ENCODE measurements at regions not wholly inside any gene's neighbourhood (a gene's known extent, or its start where the extent isn't known, plus 50 kb on each side); places are given as distances from the start of the nearest gene placed in this dataset.

DNA sequence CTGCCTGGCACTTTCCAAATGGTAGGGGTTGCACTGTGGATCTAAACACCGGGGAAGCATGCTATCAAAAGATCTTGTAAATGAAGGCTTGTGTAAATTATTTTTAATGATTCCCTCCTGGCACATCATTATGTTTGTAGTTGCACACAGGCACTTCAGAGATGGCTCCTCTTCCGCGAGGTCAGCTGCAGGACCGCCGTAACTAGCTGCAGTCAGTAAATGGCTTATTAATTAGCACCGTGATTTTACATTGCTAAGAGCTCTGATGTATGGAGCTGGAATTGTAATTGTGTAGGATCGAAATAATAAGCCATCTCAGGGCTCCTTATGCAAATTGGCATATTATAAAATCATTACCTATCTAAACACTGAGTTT, 397.6 kb upstream of the IRX1 start:
- ATAC-seq (ENCODE audit: low read depth) (no peak), DNase-seq (ENCODE audit: low spot score) (no peak)
- Histone ChIP-seq H3K4me1 (ENCODE audit: insufficient read depth, poor library complexity, severe bottlenecking) (no peaks in the 10 kb centered on the region), H3K36me3 (ENCODE audit: low read depth) (no peaks in the 10 kb centered on the region), H3K27me3 (ENCODE audit: insufficient read depth, poor library complexity, severe bottlenecking) (peaks cover 24% of the 10 kb centered on the region), H3K27ac (ENCODE audit: poor library complexity, severe bottlenecking) (no peak overlapping the region), H3K9me3 (ENCODE audit: severe bottlenecking) (peaks cover 2% of the 10 kb centered on the region), H3K4me3 (ENCODE audit: severe bottlenecking) (no peak overlapping the region)
- TF ChIP-seq, protein P1, sequence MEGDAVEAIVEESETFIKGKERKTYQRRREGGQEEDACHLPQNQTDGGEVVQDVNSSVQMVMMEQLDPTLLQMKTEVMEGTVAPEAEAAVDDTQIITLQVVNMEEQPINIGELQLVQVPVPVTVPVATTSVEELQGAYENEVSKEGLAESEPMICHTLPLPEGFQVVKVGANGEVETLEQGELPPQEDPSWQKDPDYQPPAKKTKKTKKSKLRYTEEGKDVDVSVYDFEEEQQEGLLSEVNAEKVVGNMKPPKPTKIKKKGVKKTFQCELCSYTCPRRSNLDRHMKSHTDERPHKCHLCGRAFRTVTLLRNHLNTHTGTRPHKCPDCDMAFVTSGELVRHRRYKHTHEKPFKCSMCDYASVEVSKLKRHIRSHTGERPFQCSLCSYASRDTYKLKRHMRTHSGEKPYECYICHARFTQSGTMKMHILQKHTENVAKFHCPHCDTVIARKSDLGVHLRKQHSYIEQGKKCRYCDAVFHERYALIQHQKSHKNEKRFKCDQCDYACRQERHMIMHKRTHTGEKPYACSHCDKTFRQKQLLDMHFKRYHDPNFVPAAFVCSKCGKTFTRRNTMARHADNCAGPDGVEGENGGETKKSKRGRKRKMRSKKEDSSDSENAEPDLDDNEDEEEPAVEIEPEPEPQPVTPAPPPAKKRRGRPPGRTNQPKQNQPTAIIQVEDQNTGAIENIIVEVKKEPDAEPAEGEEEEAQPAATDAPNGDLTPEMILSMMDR (IDR thresholded peaks at IDR 0.05; ENCODE audit: poor library complexity, severe bottlenecking), result no peak

DNA sequence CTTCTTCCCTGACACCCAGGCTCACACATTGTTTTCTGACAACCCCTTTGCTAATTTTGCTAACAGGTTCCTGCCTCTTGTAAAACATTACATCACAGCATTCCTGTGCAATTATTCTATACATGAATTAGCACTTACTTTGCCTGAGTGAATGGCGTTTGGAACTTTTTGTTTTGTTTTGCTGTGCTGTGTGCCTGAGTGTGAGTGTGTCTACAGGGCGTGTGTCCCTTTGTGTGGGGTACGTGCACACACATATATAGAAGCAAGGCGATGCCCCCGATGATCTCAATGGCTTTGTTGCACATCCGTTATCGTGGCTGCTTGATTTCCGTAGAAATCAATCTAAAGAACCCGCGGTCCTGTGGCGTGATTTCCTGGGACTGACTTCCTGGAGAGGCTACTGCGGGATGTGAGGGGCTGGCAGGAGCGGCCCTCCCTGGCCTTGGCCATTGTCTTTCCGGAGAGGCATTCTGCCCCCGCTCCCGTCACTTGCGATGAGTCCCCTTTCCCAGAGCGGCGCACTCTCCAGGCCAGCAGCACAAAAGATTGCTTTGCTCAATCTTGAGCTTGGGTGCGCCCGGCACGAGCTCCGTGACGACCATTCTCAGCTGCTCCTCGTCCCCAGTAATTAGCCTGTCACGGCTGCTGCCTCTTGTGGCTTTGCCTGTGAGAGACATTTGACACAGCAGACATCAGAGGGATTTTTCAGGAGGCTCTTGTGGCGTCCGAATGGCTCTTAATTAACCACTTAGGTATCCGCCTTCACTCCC, 398.1 kb upstream of the IRX1 start:
- H3K4me3 ChIP-seq (ENCODE audit: severe bottlenecking), result no peak overlapping the region
- peaks cover 2% of the 10 kb centered on the region for H3K9me3 ChIP-seq (ENCODE audit: severe bottlenecking)
- DNase-seq (ENCODE audit: low spot score) (no peak), ATAC-seq (ENCODE audit: low read depth) (no peak)
- peaks cover 24% of the 10 kb centered on the region for H3K27me3 ChIP-seq (ENCODE audit: insufficient read depth, poor library complexity, severe bottlenecking)
- TF ChIP-seq, protein P1 (IDR thresholded peaks at IDR 0.05; ENCODE audit: poor library complexity, severe bottlenecking), result no peak
- H3K4me1 ChIP-seq (ENCODE audit: insufficient read depth, poor library complexity, severe bottlenecking), result no peaks in the 10 kb centered on the region
- no peak overlapping the region for H3K27ac ChIP-seq (ENCODE audit: poor library complexity, severe bottlenecking)
- H3K36me3 ChIP-seq (ENCODE audit: low read depth), result no peaks in the 10 kb centered on the region

GRCh38 chr5:3195994-3196393, 399.6 kb upstream of the IRX1 start:
- no peaks in the 10 kb centered on the region for H3K4me1 ChIP-seq (ENCODE audit: insufficient read depth, poor library complexity, severe bottlenecking)
- no peaks in the 10 kb centered on the region for H3K36me3 ChIP-seq (ENCODE audit: low read depth)
- ATAC-seq (ENCODE audit: low read depth) (no peak), DNase-seq (ENCODE audit: low spot score) (no peak)
- no peak overlapping the region for H3K4me3 ChIP-seq (ENCODE audit: severe bottlenecking)
- TF ChIP-seq, protein P1 (IDR thresholded peaks at IDR 0.05; ENCODE audit: poor library complexity, severe bottlenecking), result no peak
- H3K27ac ChIP-seq (ENCODE audit: poor library complexity, severe bottlenecking), result no peak overlapping the region
- H3K27me3 ChIP-seq (ENCODE audit: insufficient read depth, poor library complexity, severe bottlenecking), result peaks cover 24% of the 10 kb centered on the region
- peaks cover 2% of the 10 kb centered on the region for H3K9me3 ChIP-seq (ENCODE audit: severe bottlenecking)

DNA sequence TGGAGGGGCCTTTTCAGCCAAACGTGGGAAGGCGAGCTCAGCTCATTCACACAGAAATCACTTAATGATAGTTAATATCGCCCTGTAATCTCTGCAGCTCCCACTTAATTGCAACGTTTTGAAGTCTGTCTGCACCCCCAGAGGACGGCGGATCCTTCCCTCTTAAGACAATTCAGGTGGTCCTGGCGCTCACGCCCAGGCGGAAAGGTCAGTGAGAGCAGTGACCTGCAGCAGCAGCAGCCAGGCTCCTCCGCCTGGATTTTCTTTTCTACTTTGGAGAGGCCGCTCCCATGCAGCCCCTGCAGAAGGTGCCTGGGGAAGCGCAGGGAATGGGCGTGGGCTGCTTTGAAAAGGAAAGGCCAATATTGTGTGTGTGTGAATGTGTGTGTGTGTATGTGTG, 400.9 kb upstream of the IRX1 start:
- ATAC-seq (ENCODE audit: low read depth), result no peak
- no peak overlapping the region for H3K27ac ChIP-seq (ENCODE audit: poor library complexity, severe bottlenecking)
- peaks cover 24% of the 10 kb centered on the region for H3K27me3 ChIP-seq (ENCODE audit: insufficient read depth, poor library complexity, severe bottlenecking)
- no peaks in the 10 kb centered on the region for H3K4me1 ChIP-seq (ENCODE audit: insufficient read depth, poor library complexity, severe bottlenecking)
- H3K9me3 ChIP-seq (ENCODE audit: severe bottlenecking), result peaks cover 2% of the 10 kb centered on the region
- no peak for DNase-seq (ENCODE audit: low spot score)
- no peak overlapping the region for H3K4me3 ChIP-seq (ENCODE audit: severe bottlenecking)
- H3K36me3 ChIP-seq (ENCODE audit: low read depth), result no peaks in the 10 kb centered on the region
- TF ChIP-seq, protein P1 (IDR thresholded peaks at IDR 0.05; ENCODE audit: poor library complexity, severe bottlenecking), result no peak

DNA sequence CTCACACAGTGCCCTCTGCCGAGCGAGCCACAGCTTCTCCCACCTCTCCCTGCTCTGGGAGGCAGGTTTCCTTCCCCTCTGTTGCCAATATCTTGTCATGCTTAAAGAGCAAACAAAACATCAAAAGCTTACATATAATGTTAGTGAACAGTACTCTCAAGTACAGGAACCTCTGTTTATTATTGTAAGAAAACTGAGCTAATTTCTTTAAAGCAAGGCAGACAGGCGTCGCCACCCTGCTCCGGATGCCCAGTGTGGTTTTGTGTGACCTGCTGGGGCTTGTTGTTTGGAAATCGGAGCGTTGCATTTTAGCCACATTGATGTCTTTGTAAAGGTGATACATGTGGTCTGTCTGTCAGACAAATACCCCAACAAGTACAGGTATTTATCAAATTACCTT, 401.4 kb upstream of the IRX1 start:
- TF ChIP-seq, protein P1 (IDR thresholded peaks at IDR 0.05; ENCODE audit: poor library complexity, severe bottlenecking), result peak; percentile 17
- DNase-seq (ENCODE audit: low spot score) (no peak), ATAC-seq (ENCODE audit: low read depth) (peak; percentile 50; the same call in 2 of the 3 replicates)
- no peaks in the 10 kb centered on the region for H3K4me1 ChIP-seq (ENCODE audit: insufficient read depth, poor library complexity, severe bottlenecking)
- H3K27me3 ChIP-seq (ENCODE audit: insufficient read depth, poor library complexity, severe bottlenecking), result peaks cover 23% of the 10 kb centered on the region
- peaks cover 2% of the 10 kb centered on the region for H3K9me3 ChIP-seq (ENCODE audit: severe bottlenecking)
- H3K4me3 ChIP-seq (ENCODE audit: severe bottlenecking), result no peak overlapping the region
- no peaks in the 10 kb centered on the region for H3K36me3 ChIP-seq (ENCODE audit: low read depth)
- H3K27ac ChIP-seq (ENCODE audit: poor library complexity, severe bottlenecking), result no peak overlapping the region

Data from RWPE2 (cell line).